PC-3 (cell line): ENCODE measurements at regions not wholly inside any gene's neighbourhood (a gene's known extent, or its start where the extent isn't known, plus 50 kb on each side); places are given as distances from the start of the nearest gene placed in this dataset.

ENCODE experiments used
- ATAC-seq: fragments of 200-7000 bp; cut with Tn5 transposase; 2 replicates; pipeline ENCODE4 v1.9.1; 2020; ENCODE audit warnings: mild to moderate bottlenecking, moderate library complexity
- BruUV-seq: library from RNA; stranded (reverse); fragments of 400-500 nt; replicated peaks from 2 replicates; lab custom pipeline; 2021; lab: Mats Ljungman, UMichigan
- CTCF ChIA-PET: fragments of 300-600 bp; sonication (Branson Sonifier 250); formaldehyde crosslinking; loops from one replicate; lab custom pipeline; 2022; ENCODE audit warnings: antibody characterized with exemption; lab: Charles Lee
- POLR2A ChIA-PET: fragments of 300-600 bp; sonication (Branson Sonifier 250); formaldehyde crosslinking; loops from one replicate; lab custom pipeline; 2022; ENCODE audit warnings: antibody characterized with exemption; ENCODE audit not compliant: unreplicated experiment; lab: Charles Lee
- DNase-seq: peaks from one replicate; pipeline ENCODE4 v3.0.0-alpha.2; 2015
- H2AFZ ChIP-seq: fragments of 300-600 bp; sonication (generic); 2 replicates; pipeline ENCODE4 v1.6.0; 2016; ENCODE audit warnings: antibody characterized with exemption, low read length
- H3F3A ChIP-seq: fragments of 300-600 bp; sonication (generic); one replicate; pipeline ENCODE4 v1.6.0; 2017; ENCODE audit warnings: antibody characterized with exemption, low read length, control low read depth, mild to moderate bottlenecking; ENCODE audit not compliant: unreplicated experiment
- H3K27ac ChIP-seq: fragments of 300-600 bp; sonication (generic); 2 replicates; pipeline ENCODE4 v1.5.1; 2016; ENCODE audit warnings: mild to moderate bottlenecking, low read length
- H3K27me3 ChIP-seq: fragments of 300-600 bp; sonication (generic); 2 replicates; pipeline ENCODE4 v1.6.1; 2016; ENCODE audit warnings: low read length, mixed read lengths
- H3K36me3 ChIP-seq: fragments of 300-600 bp; sonication (generic); 2 replicates; pipeline ENCODE4 v1.6.1; 2016; ENCODE audit warnings: low read depth, mixed run types, low read length, mixed read lengths
- H3K4me1 ChIP-seq: fragments of 300-600 bp; sonication (generic); 2 replicates; pipeline ENCODE4 v1.5.1; 2016; ENCODE audit warnings: low read length; ENCODE audit not compliant: insufficient read depth
- H3K4me2 ChIP-seq: fragments of 300-600 bp; sonication (generic); 2 replicates; pipeline ENCODE4 v1.6.0; 2016; ENCODE audit warnings: low read length
- H3K4me3 ChIP-seq: fragments of 300-600 bp; sonication (generic); 2 replicates; pipeline ENCODE4 v1.5.1; 2016; ENCODE audit warnings: mild to moderate bottlenecking, low read length, mixed read lengths
- H3K79me2 ChIP-seq: fragments of 300-600 bp; sonication (generic); 2 replicates; pipeline ENCODE4 v1.6.1; 2017; ENCODE audit warnings: low read length, mixed read lengths
- H3K9ac ChIP-seq: fragments of 300-600 bp; sonication (generic); 2 replicates; pipeline ENCODE4 v1.6.0; 2016; ENCODE audit warnings: mild to moderate bottlenecking, low read length
- H3K9me2 ChIP-seq: fragments of 300-600 bp; sonication (generic); replicated peaks from 2 replicates; pipeline ENCODE4 v1.6.1; 2016; ENCODE audit warnings: mixed run types, low read length, mixed read lengths
- H3K9me3 ChIP-seq: fragments of 300-600 bp; sonication (generic); 2 replicates; pipeline ENCODE4 v1.6.1; 2016; ENCODE audit warnings: low read length, mixed read lengths
- H4K20me1 ChIP-seq: fragments of 300-600 bp; sonication (generic); 2 replicates; pipeline ENCODE4 v1.6.1; 2016; ENCODE audit warnings: low read length, mixed read lengths
- CTCF ChIP-seq: fragments of 300-600 bp; sonication (generic); conservative IDR thresholded peaks from 2 replicates; pipeline ENCODE4 v1.5.1; 2017; ENCODE audit warnings: antibody characterized with exemption, low read depth, mild to moderate bottlenecking, low read length
- EZH2 ChIP-seq: fragments of 300-600 bp; sonication (generic); IDR thresholded peaks from one replicate; pipeline ENCODE4 v1.6.1; 2017; ENCODE audit warnings: antibody characterized with exemption, mild to moderate bottlenecking, low read length; ENCODE audit not compliant: unreplicated experiment
- EZH2phosphoT487 ChIP-seq: fragments of 300-600 bp; sonication (generic); IDR thresholded peaks from 2 replicates; pipeline ENCODE4 v1.6.1; 2018; ENCODE audit warnings: mild to moderate bottlenecking, antibody characterized with exemption, low read length, borderline replicate concordance
- intact Hi-C: fragments of 100-400 bp; cut with micrococcal nuclease; formaldehyde crosslinking; loops from 2 replicates; pipeline ENCODE4 v1.9.0; 2023

DNA sequence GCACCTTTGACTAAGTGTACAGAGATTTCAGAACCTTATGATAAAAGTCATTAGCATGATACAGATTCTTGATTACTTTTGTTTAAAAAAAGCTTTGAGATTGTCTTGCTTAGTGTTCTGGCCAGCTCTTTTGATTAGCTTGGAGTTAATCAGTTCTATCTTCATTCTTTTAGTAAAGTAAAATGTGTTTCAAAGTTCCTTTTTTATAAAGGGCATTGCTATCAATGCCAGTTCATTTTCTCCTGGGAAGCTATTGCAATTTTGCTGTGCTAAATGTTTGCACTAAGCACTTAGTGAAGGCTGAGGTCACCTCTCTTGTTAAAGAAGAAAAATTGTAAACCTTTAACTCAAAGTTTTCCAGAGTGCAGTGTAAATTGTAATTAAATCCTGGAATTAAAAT lies 946.7 kb upstream of the TMPRSS15 start:
- Histone ChIP-seq H3K36me3 (no peaks in the 10 kb centered on the region), H3F3A (no peaks in the 10 kb centered on the region), H3K9me3 (no peaks in the 10 kb centered on the region), H3K4me2 (no peak overlapping the region), H3K79me2 (no peaks in the 10 kb centered on the region), H3K4me3 (no peak overlapping the region), H2AFZ (no peak overlapping the region), H3K9ac (no peak overlapping the region), H4K20me1 (no peaks in the 10 kb centered on the region), H3K9me2 (no peaks in the 10 kb centered on the region), H3K4me1 (no peaks in the 10 kb centered on the region), H3K27me3 (no peaks in the 10 kb centered on the region; the same call in 1 of the 2 replicates), H3K27ac (no peak overlapping the region)
- ChIA-PET POLR2A (no interaction called here), CTCF (interaction anchor here (0.6 kb wide), 1 partner anchor 28 kb away, joined by 5 read pairs; no protein-coding TSS in a partner anchor)
- TF ChIP-seq EZH2phosphoT487 (no peak), EZH2 (no peak), CTCF (no peak)
- BruUV-seq, result no TSS peak
- intact Hi-C loops, result no loop called here
- DNase-seq, result no peak
- ATAC-seq, result no peak

GRCh38 chr21:19353256-19353655 lies 949.7 kb upstream of the TMPRSS15 start:
- Histone ChIP-seq H3K4me1 (no peaks in the 10 kb centered on the region), H3K4me3 (no peak overlapping the region), H3K9me3 (no peaks in the 10 kb centered on the region), H3K4me2 (no peak overlapping the region), H3F3A (no peaks in the 10 kb centered on the region), H3K79me2 (no peaks in the 10 kb centered on the region), H3K9me2 (no peaks in the 10 kb centered on the region), H3K27ac (no peak overlapping the region), H3K9ac (no peak overlapping the region), H2AFZ (peak overlapping the region; percentile 10; the same call in 1 of the 2 replicates), H3K36me3 (no peaks in the 10 kb centered on the region), H3K27me3 (no peaks in the 10 kb centered on the region; the same call in 1 of the 2 replicates), H4K20me1 (no peaks in the 10 kb centered on the region)
- intact Hi-C loops, result no loop called here
- CTCF ChIA-PET, result interaction anchor here (0.7 kb wide), 1 partner anchor 176 kb away, joined by 4 read pairs; no protein-coding TSS in a partner anchor
- no TSS peak for BruUV-seq
- ATAC-seq (no peak), DNase-seq (no peak)
- no peak for TF ChIP-seq EZH2phosphoT487
- POLR2A ChIA-PET, result no interaction called here

GRCh38 chr21:19368944-19369343 lies 965.4 kb upstream of the TMPRSS15 start:
- Histone ChIP-seq H3K36me3 (no peaks in the 10 kb centered on the region), H3K27me3 (no peaks in the 10 kb centered on the region), H2AFZ (no peak overlapping the region), H3K9me2 (no peaks in the 10 kb centered on the region), H3F3A (no peaks in the 10 kb centered on the region), H3K4me2 (no peak overlapping the region), H3K4me1 (no peaks in the 10 kb centered on the region), H3K79me2 (no peaks in the 10 kb centered on the region), H3K9ac (no peak overlapping the region), H4K20me1 (no peaks in the 10 kb centered on the region), H3K9me3 (no peaks in the 10 kb centered on the region; the same call in 1 of the 2 replicates), H3K4me3 (no peak overlapping the region), H3K27ac (no peak overlapping the region)
- ChIA-PET POLR2A (no interaction called here), CTCF (no interaction called here)
- DNase-seq (no peak), ATAC-seq (no peak)
- no peak for TF ChIP-seq CTCF
- TF ChIP-seq EZH2, result no peak
- TF ChIP-seq EZH2phosphoT487, result no peak
- no TSS peak for BruUV-seq
- intact Hi-C loops, result no loop called here
